Fibroblast of lung (primary cell): ENCODE measurements at regions not wholly inside any gene's neighbourhood (a gene's known extent, or its start where the extent isn't known, plus 50 kb on each side); places are given as distances from the start of the nearest gene placed in this dataset.

ENCODE experiments used
- CTCF ChIP-seq, 2 donors: IDR thresholded peaks in 1 of 2; conservative IDR thresholded peaks in 1 of 2; 1 replicate in 1 of 2; 2 replicates in 1 of 2; pipeline ENCODE4 v1.5.1; 2011 to 2012; ENCODE audit warnings: low read length in 2 of 2, control low read depth in 1 of 2, inconsistent platforms in 1 of 2, low read depth in 1 of 2, mild to moderate bottlenecking in 1 of 2
- EZH2 ChIP-seq: IDR thresholded peaks from 2 replicates; pipeline ENCODE4 v1.5.1; 2012; ENCODE audit warnings: low read length, control low read depth, mild to moderate bottlenecking; ENCODE audit errors: missing control alignments

DNA sequence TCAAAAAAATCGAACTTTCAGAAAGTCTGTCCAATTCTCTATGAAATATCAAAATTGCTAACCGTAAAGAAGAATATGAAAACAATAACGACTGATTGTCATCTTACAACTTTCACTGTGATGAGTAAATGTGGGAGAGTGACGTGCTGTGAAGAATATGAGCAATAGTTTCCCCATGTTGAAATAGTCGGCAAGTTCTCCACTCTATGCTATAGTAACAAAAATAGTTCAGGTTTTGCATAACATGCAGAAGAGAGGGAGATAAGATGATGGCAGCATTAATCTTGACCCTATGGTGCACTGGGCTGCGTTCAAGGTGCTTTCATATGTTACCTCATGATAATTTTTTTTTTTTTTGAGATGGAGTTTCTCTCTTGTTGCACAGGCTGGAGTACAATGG lies 196.8 kb upstream of the CYRIA start:
- TF ChIP-seq CTCF (conservative IDR thresholded peaks at IDR 0.05 in 1 of 2, IDR thresholded peaks at IDR 0.05 in 1 of 2; ENCODE audit: low read depth in 1 of 2, low read length in 2 of 2) = no peak
- TF ChIP-seq EZH2 = no peak
